Astrocyte of the spinal cord (primary cell): ENCODE measurements at regions not wholly inside any gene's neighbourhood (a gene's known extent, or its start where the extent isn't known, plus 50 kb on each side); places are given as distances from the start of the nearest gene placed in this dataset.

Source experiments
- DNase-seq: peaks from one replicate; pipeline ENCODE4 v3.0.0; 2011; ENCODE audit warnings: low read depth, low spot score
- H3K4me3 ChIP-seq: 2 replicates; pipeline ENCODE4 v1.5.1; 2011; ENCODE audit warnings: low read depth, mild to moderate bottlenecking, low read length, moderate library complexity
- in situ Hi-C: cut with HindIII; loops from 2 replicates; pipeline ENCODE4 v1.10.0; 2017; ENCODE audit warnings: low sequenced_read_pairs
- TF ChIP-seq, protein P1 (sequence below): IDR thresholded peaks from 2 replicates; pipeline ENCODE4 v1.5.1; 2012; ENCODE audit warnings: low read depth, mild to moderate bottlenecking, low read length, inconsistent platforms

DNA sequence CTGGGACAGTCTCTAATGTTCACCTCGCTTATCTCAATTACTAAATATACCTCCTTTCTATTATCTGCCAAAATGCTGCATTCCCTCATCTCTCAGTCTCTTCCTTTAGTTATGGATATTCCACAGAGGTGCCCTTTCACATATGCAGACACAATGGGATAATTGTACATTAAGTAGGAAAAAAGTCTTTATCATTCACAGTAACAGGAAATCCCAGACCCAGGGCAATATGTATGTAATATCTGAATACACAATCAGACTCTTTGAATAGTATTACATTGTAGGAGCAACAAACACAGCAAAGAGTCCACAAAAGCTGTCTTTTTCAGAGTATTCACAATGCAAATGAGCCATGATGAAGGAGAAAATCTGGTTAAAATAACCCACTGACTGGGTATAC is 1399.0 kb upstream of the ZEB2 start:
- no peak overlapping the region for H3K4me3 ChIP-seq
- DNase-seq, result no peak
- TF ChIP-seq, protein P1, sequence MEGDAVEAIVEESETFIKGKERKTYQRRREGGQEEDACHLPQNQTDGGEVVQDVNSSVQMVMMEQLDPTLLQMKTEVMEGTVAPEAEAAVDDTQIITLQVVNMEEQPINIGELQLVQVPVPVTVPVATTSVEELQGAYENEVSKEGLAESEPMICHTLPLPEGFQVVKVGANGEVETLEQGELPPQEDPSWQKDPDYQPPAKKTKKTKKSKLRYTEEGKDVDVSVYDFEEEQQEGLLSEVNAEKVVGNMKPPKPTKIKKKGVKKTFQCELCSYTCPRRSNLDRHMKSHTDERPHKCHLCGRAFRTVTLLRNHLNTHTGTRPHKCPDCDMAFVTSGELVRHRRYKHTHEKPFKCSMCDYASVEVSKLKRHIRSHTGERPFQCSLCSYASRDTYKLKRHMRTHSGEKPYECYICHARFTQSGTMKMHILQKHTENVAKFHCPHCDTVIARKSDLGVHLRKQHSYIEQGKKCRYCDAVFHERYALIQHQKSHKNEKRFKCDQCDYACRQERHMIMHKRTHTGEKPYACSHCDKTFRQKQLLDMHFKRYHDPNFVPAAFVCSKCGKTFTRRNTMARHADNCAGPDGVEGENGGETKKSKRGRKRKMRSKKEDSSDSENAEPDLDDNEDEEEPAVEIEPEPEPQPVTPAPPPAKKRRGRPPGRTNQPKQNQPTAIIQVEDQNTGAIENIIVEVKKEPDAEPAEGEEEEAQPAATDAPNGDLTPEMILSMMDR, result no peak
- in situ Hi-C loops, result no loop called here

DNA sequence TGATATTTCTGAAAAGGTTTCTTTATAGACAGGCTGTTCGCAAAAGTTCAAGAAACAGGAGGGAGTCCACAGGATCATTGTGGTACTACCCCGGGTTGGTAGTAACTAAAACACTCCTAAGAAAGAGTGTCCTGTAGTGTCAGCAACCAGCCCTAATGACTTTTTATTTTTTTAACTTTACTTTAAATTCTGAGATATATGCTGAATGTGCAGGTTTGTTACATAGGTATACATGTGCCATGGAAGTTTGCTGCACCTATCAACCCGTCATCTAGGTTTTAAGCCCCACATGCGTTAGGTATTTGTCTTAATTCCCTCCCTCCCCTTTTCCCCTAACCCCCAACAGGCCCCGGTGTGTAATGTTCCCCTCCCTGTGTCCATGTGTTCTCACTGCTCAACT is 1396.9 kb upstream of the ZEB2 start:
- in situ Hi-C loops, result no loop called here

DNA sequence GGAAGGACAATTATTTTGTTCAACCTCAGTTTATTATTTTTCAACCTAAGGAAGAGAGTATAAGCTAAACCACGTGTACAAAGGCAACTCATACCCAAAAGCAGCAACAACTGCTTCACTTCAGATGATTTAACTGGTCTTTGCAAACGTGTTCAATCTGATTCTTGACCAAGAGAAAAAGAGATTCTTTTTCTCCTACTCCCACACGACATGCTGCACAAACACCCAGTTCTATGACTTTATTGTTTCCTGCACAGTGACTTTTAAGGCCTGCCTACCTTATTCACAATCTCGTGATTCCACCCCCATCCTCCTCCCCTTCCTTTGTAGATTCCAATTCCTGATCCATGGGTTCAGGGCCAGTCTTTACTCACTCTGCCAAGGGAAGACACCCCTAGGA is 1394.8 kb upstream of the ZEB2 start:
- TF ChIP-seq, protein P1, result no peak
- in situ Hi-C loops, result no loop called here
- no peak overlapping the region for H3K4me3 ChIP-seq
- no peak for DNase-seq

More for the DNA sequence above, 1396.9 kb upstream of the ZEB2 start:
- DNase-seq, result no peak
- no peak overlapping the region for H3K4me3 ChIP-seq
- TF ChIP-seq, protein P1, result no peak

DNA sequence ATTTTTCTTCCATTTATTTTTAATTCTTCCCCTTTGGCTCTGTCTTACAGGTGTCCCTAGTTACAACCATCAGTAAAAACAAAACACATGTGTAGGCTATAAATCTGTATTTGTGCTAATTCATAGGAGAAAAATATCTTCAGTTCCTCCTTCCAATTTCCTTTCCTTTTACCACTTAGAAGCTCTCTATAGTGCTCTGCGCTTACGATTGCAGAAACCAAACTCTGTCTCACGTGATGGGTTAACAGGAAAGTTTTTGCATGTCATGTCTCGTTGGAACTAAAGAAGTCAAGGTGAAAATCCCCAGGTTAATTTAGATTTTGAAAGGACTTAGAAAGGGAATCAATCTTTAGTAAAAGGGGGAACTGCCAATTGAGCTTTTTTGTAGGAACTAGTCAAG is 1390.5 kb upstream of the ZEB2 start:
- no peak overlapping the region for H3K4me3 ChIP-seq
- in situ Hi-C loops, result no loop called here
- TF ChIP-seq, protein P1, result no peak
- no peak for DNase-seq

DNA sequence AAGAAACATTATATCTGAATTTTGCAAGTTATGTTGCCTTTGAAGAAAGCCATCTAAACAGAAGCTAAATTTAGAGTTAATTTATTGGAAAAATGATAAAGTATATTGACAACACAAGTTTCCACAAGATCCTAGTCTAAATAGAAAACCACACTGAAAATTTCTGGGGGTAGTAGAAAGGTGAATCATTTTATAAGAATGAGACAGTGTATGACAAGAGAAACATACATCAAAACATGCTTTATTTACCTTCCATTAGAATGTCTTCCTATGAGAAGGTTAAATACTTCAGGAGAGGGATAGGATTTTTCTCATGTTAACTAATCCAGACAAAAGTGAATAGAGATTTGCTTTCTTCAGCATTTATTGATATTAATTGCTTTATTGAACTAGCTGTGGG is 1389.8 kb upstream of the ZEB2 start:
- in situ Hi-C loops, result no loop called here
- peak; percentile 8 for DNase-seq
- H3K4me3 ChIP-seq, result no peak overlapping the region
- TF ChIP-seq, protein P1, result no peak

DNA sequence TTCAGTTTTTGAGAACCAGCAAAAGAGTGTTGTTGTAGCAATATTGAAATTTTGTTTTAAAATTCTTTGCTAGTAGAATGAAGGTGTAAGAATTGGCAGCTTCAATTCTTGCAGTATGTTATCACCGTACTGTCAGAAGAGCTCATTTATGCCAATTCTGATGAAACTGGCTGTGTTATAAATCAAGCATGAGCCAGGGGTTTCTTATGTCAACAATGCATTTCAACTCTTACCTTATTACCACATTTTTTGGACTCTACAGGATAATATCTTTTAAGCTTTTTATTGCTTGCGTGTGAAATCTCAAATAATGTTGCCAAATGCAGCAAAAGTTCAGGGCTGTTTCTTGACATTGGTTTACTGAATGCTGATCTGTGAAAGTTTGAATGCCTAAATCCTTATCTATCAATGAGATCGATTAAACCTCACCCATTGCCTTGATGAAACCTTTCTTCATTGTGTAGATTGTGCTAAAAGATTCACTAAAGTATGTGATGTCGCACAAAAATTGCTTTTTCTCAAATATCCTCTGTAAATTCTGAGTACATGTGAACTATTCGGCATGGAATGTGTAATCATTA is 1389.3 kb upstream of the ZEB2 start:
- DNase-seq, result no peak
- no peak overlapping the region for H3K4me3 ChIP-seq
- TF ChIP-seq, protein P1, result no peak
- in situ Hi-C loops, result no loop called here

DNA sequence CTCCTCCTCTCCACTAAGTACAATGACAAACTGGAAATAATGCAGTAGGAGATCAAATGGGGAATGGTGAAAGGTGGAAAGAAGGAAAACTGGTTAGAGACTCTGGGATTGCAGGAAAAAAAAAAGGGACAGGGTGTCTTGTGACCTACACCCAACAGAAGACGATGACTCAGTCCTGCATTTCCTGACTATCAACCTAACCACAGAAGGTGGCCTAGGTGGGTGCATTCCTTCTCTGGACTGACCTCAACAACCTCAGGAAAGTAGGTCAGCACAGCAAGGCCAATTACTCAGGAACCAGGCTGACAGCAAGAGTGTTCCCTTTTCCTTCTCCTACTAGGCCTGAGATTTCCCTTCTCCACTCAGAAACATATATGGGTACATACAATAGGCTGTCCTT is 1386.4 kb upstream of the ZEB2 start:
- H3K4me3 ChIP-seq, result no peak overlapping the region
- DNase-seq, result no peak
- TF ChIP-seq, protein P1, result no peak
- in situ Hi-C loops, result no loop called here
